ENCODE measurements at regions not wholly inside any gene's neighbourhood (a gene's known extent, or its start where the extent isn't known, plus 50 kb on each side); places are given as distances from the start of the nearest gene placed in this dataset.

- H3K23ac ChIP-seq (ENCODE audit: low read depth, low read length, poor library complexity) = no peak overlapping the region
- no peak overlapping the region for H4K91ac ChIP-seq (ENCODE audit: low read depth, low read length, poor library complexity)
- no peak overlapping the region for H2BK15ac ChIP-seq (ENCODE audit: low read length)
- no peak overlapping the region for H2AFZ ChIP-seq (ENCODE audit: low read length)
- no peak overlapping the region for H3K4ac ChIP-seq (ENCODE audit: low read length)
- H3K4me3 ChIP-seq (ENCODE audit: low read length in 2 of 2) = no peak overlapping the region
- no peaks in the 10 kb centered on the region for H3K36me3 ChIP-seq (replicated peaks in 1 of 2; ENCODE audit: control insufficient read depth in 2 of 2, insufficient read depth in 2 of 2, low read length in 2 of 2)
- peaks cover 0 to 2% of the 10 kb centered on the region in 2 donors for H3K4me1 ChIP-seq (ENCODE audit: control insufficient read depth in 2 of 2, insufficient read depth in 1 of 2, low read depth in 1 of 2, low read length in 2 of 2)
- no peak overlapping the region for H3K14ac ChIP-seq (ENCODE audit: low read length)
- no peak overlapping the region for H3K9ac ChIP-seq (ENCODE audit: low read depth, low read length, poor library complexity)
- no peak overlapping the region for H2BK12ac ChIP-seq (ENCODE audit: low read length)
- H3K9me3 ChIP-seq (replicated peaks in 1 of 2; ENCODE audit: control insufficient read depth in 2 of 2, insufficient read depth in 1 of 2, low read depth in 1 of 2, low read length in 2 of 2) = no peaks in the 10 kb centered on the region
- no peak overlapping the region for H3K27ac ChIP-seq (replicated peaks; ENCODE audit: low read length)
- no peak overlapping the region for H2BK120ac ChIP-seq (ENCODE audit: low read depth, low read length)
- DNase-seq (ENCODE audit: low spot score) = no peak
- no peaks in the 10 kb centered on the region for H3K79me1 ChIP-seq (ENCODE audit: low read depth, low read length)
- no peak overlapping the region for H4K8ac ChIP-seq (ENCODE audit: low read depth, low read length)
- H2BK5ac ChIP-seq (ENCODE audit: low read length) = no peak overlapping the region
- peaks cover 0 to 13% (median 0%) of the 10 kb centered on the region in 3 experiments for H3K27me3 ChIP-seq (ENCODE audit: control insufficient read depth in 3 of 3, insufficient read depth in 3 of 3, low read depth in 1 of 3, low read length in 3 of 3)
- H2AK5ac ChIP-seq (ENCODE audit: low read depth, low read length) = no peak overlapping the region
- no peak overlapping the region for H3K4me2 ChIP-seq (ENCODE audit: insufficient read depth, low read length, poor library complexity, severe bottlenecking)
- H3K18ac ChIP-seq (ENCODE audit: low read length) = peak overlapping the region; percentile 3
- WGBS, 2 donors (ENCODE audit: extremely low coverage in 2 of 2, insufficient read length in 2 of 2, insufficient replicate concordance in 1 of 2) = no CpG with 5 or more reads among the region's 5 CpGs
These were observed 61.7 kb upstream of the SLC25A26 start for GRCh38 chr3:66158933-66159683.

GRCh38 chr3:66154444-66154861 lies 66.3 kb upstream of the SLC25A26 start:
- H2BK15ac ChIP-seq (ENCODE audit: low read length) = no peak overlapping the region
- H3K36me3 ChIP-seq (replicated peaks in 1 of 2; ENCODE audit: control insufficient read depth in 2 of 2, insufficient read depth in 2 of 2, low read length in 2 of 2) = no peaks in the 10 kb centered on the region
- H2BK12ac ChIP-seq (ENCODE audit: low read length) = no peak overlapping the region
- H2BK120ac ChIP-seq (ENCODE audit: low read depth, low read length) = no peak overlapping the region
- H4K8ac ChIP-seq (ENCODE audit: low read depth, low read length) = no peak overlapping the region
- H3K4me1 ChIP-seq (ENCODE audit: control insufficient read depth in 2 of 2, insufficient read depth in 1 of 2, low read depth in 1 of 2, low read length in 2 of 2) = peaks cover 0 to 6% of the 10 kb centered on the region in 2 donors
- H3K23ac ChIP-seq (ENCODE audit: low read depth, low read length, poor library complexity) = no peak overlapping the region
- no peak overlapping the region for H3K4me2 ChIP-seq (ENCODE audit: insufficient read depth, low read length, poor library complexity, severe bottlenecking)
- no peak overlapping the region for H3K4me3 ChIP-seq (ENCODE audit: low read length in 2 of 2)
- H3K79me1 ChIP-seq (ENCODE audit: low read depth, low read length) = no peaks in the 10 kb centered on the region
- H3K9me3 ChIP-seq (replicated peaks in 1 of 2; ENCODE audit: control insufficient read depth in 2 of 2, insufficient read depth in 1 of 2, low read depth in 1 of 2, low read length in 2 of 2) = no peaks in the 10 kb centered on the region
- no peak overlapping the region for H2AK5ac ChIP-seq (ENCODE audit: low read depth, low read length)
- H4K91ac ChIP-seq (ENCODE audit: low read depth, low read length, poor library complexity) = no peak overlapping the region
- peak overlapping the region; percentile 47 for H2AFZ ChIP-seq (ENCODE audit: low read length)
- H3K14ac ChIP-seq (ENCODE audit: low read length) = no peak overlapping the region
- H3K9ac ChIP-seq (ENCODE audit: low read depth, low read length, poor library complexity) = no peak overlapping the region
- no peak for DNase-seq (ENCODE audit: low spot score)
- H2BK5ac ChIP-seq (ENCODE audit: low read length) = no peak overlapping the region
- H3K27me3 ChIP-seq (ENCODE audit: control insufficient read depth in 3 of 3, insufficient read depth in 3 of 3, low read depth in 1 of 3, low read length in 3 of 3) = peaks cover 0 to 32% (median 0%) of the 10 kb centered on the region in 3 experiments
- no peak overlapping the region for H3K27ac ChIP-seq (replicated peaks; ENCODE audit: low read length)
- no CpG with 5 or more reads among the region's 9 CpGs for WGBS, 2 donors (ENCODE audit: extremely low coverage in 2 of 2, insufficient read length in 2 of 2, insufficient replicate concordance in 1 of 2)
- no peak overlapping the region for H3K4ac ChIP-seq (ENCODE audit: low read length)
- no peak overlapping the region for H3K18ac ChIP-seq (ENCODE audit: low read length)

GRCh38 chr3:66153481-66154443 lies 67.0 kb upstream of the SLC25A26 start:
- Histone ChIP-seq H3K27ac (replicated peaks; ENCODE audit: low read length) (no peak overlapping the region), H2BK15ac (ENCODE audit: low read length) (no peak overlapping the region), H3K23ac (ENCODE audit: low read depth, low read length, poor library complexity) (no peak overlapping the region), H3K4me2 (ENCODE audit: insufficient read depth, low read length, poor library complexity, severe bottlenecking) (peak overlapping the region; percentile 19), H3K79me1 (ENCODE audit: low read depth, low read length) (no peaks in the 10 kb centered on the region), H3K36me3 (replicated peaks in 1 of 2; ENCODE audit: control insufficient read depth in 2 of 2, insufficient read depth in 2 of 2, low read length in 2 of 2) (no peaks in the 10 kb centered on the region), H4K8ac (ENCODE audit: low read depth, low read length) (no peak overlapping the region), H3K9me3 (replicated peaks in 1 of 2; ENCODE audit: control insufficient read depth in 2 of 2, insufficient read depth in 1 of 2, low read depth in 1 of 2, low read length in 2 of 2) (no peaks in the 10 kb centered on the region), H2BK5ac (ENCODE audit: low read length) (no peak overlapping the region), H3K14ac (ENCODE audit: low read length) (no peak overlapping the region), H2AFZ (ENCODE audit: low read length) (peak overlapping the region; percentile 47), H4K91ac (ENCODE audit: low read depth, low read length, poor library complexity) (no peak overlapping the region), H3K4me3 (ENCODE audit: low read length in 2 of 2) (no peak overlapping the region), H2BK12ac (ENCODE audit: low read length) (no peak overlapping the region), H3K4me1 (ENCODE audit: control insufficient read depth in 2 of 2, insufficient read depth in 1 of 2, low read depth in 1 of 2, low read length in 2 of 2) (peaks cover 0 to 6% of the 10 kb centered on the region in 2 donors), H3K4ac (ENCODE audit: low read length) (no peak overlapping the region), H3K18ac (ENCODE audit: low read length) (no peak overlapping the region), H2BK120ac (ENCODE audit: low read depth, low read length) (no peak overlapping the region), H3K27me3 (ENCODE audit: control insufficient read depth in 3 of 3, insufficient read depth in 3 of 3, low read depth in 1 of 3, low read length in 3 of 3) (peaks cover 0 to 32% (median 0%) of the 10 kb centered on the region in 3 experiments), H3K9ac (ENCODE audit: low read depth, low read length, poor library complexity) (no peak overlapping the region), H2AK5ac (ENCODE audit: low read depth, low read length) (no peak overlapping the region)
- no peak for DNase-seq (ENCODE audit: low spot score)
- no CpG with 5 or more reads among the region's 25 CpGs for WGBS, 2 donors (ENCODE audit: extremely low coverage in 2 of 2, insufficient read length in 2 of 2, insufficient replicate concordance in 1 of 2)

GRCh38 chr3:66152336-66152735 lies 68.5 kb upstream of the SLC25A26 start:
- Histone ChIP-seq H3K9me3 (replicated peaks in 1 of 2; ENCODE audit: control insufficient read depth in 2 of 2, insufficient read depth in 1 of 2, low read depth in 1 of 2, low read length in 2 of 2) (no peaks in the 10 kb centered on the region), H2BK15ac (ENCODE audit: low read length) (no peak overlapping the region), H3K9ac (ENCODE audit: low read depth, low read length, poor library complexity) (no peak overlapping the region), H3K4me2 (ENCODE audit: insufficient read depth, low read length, poor library complexity, severe bottlenecking) (no peak overlapping the region), H2AK5ac (ENCODE audit: low read depth, low read length) (no peak overlapping the region), H3K14ac (ENCODE audit: low read length) (no peak overlapping the region), H3K4ac (ENCODE audit: low read length) (no peak overlapping the region), H3K27ac (replicated peaks; ENCODE audit: low read length) (no peak overlapping the region), H3K79me1 (ENCODE audit: low read depth, low read length) (no peaks in the 10 kb centered on the region), H3K23ac (ENCODE audit: low read depth, low read length, poor library complexity) (no peak overlapping the region), H4K91ac (ENCODE audit: low read depth, low read length, poor library complexity) (no peak overlapping the region), H3K4me3 (ENCODE audit: low read length in 2 of 2) (no peak overlapping the region), H3K4me1 (ENCODE audit: control insufficient read depth in 2 of 2, insufficient read depth in 1 of 2, low read depth in 1 of 2, low read length in 2 of 2) (peaks cover 0 to 8% of the 10 kb centered on the region in 2 donors), H2AFZ (ENCODE audit: low read length) (no peak overlapping the region), H3K36me3 (replicated peaks in 1 of 2; ENCODE audit: control insufficient read depth in 2 of 2, insufficient read depth in 2 of 2, low read length in 2 of 2) (no peaks in the 10 kb centered on the region), H4K8ac (ENCODE audit: low read depth, low read length) (no peak overlapping the region), H2BK12ac (ENCODE audit: low read length) (no peak overlapping the region), H3K27me3 (ENCODE audit: control insufficient read depth in 3 of 3, insufficient read depth in 3 of 3, low read depth in 1 of 3, low read length in 3 of 3) (peaks cover 0 to 32% (median 0%) of the 10 kb centered on the region in 3 experiments), H2BK120ac (ENCODE audit: low read depth, low read length) (no peak overlapping the region), H2BK5ac (ENCODE audit: low read length) (no peak overlapping the region), H3K18ac (ENCODE audit: low read length) (no peak overlapping the region)
- no CpG with 5 or more reads among the region's 2 CpGs for WGBS, 2 donors (ENCODE audit: extremely low coverage in 2 of 2, insufficient read length in 2 of 2, insufficient replicate concordance in 1 of 2)
- DNase-seq (ENCODE audit: low spot score) = no peak
